OCI-LY3 (cell line): ENCODE measurements at regions not wholly inside any gene's neighbourhood (a gene's known extent, or its start where the extent isn't known, plus 50 kb on each side); places are given as distances from the start of the nearest gene placed in this dataset.

Source experiments
- EZH2phosphoT487 ChIP-seq: fragments of 200-600 bp; shearing (Covaris generic); IDR thresholded peaks from 2 replicates; pipeline ENCODE4 v1.6.1; 2018; ENCODE audit warnings: antibody characterized with exemption, mixed run types, low read depth
- TF ChIP-seq, protein P1 (sequence below): fragments of 200-600, 300-600 bp; sonication (generic); IDR thresholded peaks from 2 replicates; pipeline ENCODE4 v1.5.1; 2014; ENCODE audit warnings: antibody characterized with exemption, low read length, low read depth

DNA sequence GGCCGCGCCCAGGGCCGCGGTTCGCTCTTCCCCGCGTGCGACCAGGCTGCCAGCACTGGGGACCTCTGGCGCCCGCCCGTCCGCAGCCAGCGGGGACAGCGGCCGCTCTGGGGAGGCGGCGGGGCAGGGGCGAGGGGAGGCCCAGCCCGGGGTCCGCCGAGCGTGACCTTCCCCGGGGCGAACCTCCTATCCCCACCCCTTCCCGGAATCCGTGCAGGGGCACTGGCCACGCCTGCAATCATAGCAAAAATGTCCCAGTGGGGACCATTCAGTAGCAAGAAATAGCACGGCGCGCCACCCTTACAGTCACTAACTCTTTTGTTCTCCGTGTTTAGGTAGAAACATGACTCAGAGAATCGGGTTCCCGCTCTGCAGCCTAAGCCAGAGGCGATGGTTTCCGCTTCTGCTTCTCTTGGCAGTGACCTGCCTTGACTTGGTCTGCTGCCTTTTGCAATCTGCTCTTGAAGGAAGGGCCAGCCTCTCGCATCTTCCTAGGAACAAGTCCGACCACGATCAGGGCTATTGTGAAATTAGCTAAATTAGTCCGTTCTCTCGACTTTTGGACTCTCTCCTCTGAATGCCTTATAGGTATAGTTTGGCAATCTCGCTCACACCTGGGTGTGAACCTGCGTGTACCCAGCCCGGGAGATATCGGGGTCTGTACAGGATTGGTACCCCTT lies 79.3 kb upstream of the ACBD5 start:
- TF ChIP-seq, protein P1, sequence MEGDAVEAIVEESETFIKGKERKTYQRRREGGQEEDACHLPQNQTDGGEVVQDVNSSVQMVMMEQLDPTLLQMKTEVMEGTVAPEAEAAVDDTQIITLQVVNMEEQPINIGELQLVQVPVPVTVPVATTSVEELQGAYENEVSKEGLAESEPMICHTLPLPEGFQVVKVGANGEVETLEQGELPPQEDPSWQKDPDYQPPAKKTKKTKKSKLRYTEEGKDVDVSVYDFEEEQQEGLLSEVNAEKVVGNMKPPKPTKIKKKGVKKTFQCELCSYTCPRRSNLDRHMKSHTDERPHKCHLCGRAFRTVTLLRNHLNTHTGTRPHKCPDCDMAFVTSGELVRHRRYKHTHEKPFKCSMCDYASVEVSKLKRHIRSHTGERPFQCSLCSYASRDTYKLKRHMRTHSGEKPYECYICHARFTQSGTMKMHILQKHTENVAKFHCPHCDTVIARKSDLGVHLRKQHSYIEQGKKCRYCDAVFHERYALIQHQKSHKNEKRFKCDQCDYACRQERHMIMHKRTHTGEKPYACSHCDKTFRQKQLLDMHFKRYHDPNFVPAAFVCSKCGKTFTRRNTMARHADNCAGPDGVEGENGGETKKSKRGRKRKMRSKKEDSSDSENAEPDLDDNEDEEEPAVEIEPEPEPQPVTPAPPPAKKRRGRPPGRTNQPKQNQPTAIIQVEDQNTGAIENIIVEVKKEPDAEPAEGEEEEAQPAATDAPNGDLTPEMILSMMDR, result no peak
- no peak for TF ChIP-seq EZH2phosphoT487
